BLaER1 (cell line): ENCODE measurements at regions not wholly inside any gene's neighbourhood (a gene's known extent, or its start where the extent isn't known, plus 50 kb on each side); places are given as distances from the start of the nearest gene placed in this dataset.

ENCODE experiments used
- H3K27ac ChIP-seq: shearing (Covaris generic); formaldehyde crosslinking; 2 replicates; pipeline ENCODE4 v1.8.1; 2022
- H3K27me3 ChIP-seq: shearing (Covaris generic); formaldehyde crosslinking; 2 replicates; pipeline ENCODE4 v1.8.1; 2022
- H3K36me3 ChIP-seq: shearing (Covaris generic); formaldehyde crosslinking; 2 replicates; pipeline ENCODE4 v1.8.1; 2022
- H3K4me1 ChIP-seq: shearing (Covaris generic); formaldehyde crosslinking; 2 replicates; pipeline ENCODE4 v1.8.1; 2022
- H3K4me2 ChIP-seq: shearing (Covaris generic); formaldehyde crosslinking; 2 replicates; pipeline ENCODE4 v1.8.1; 2022
- H3K4me3 ChIP-seq: shearing (Covaris generic); formaldehyde crosslinking; 2 replicates; pipeline ENCODE4 v1.8.1; 2022
- H3K9ac ChIP-seq: shearing (Covaris generic); formaldehyde crosslinking; 2 replicates; pipeline ENCODE4 v1.8.1; 2022
- H3K9me3 ChIP-seq: shearing (Covaris generic); formaldehyde crosslinking; 2 replicates; pipeline ENCODE4 v1.8.1; 2022
- H4K20me1 ChIP-seq: shearing (Covaris generic); formaldehyde crosslinking; 2 replicates; pipeline ENCODE4 v1.8.1; 2022
- Cebpa-rat ChIP-seq: shearing (Covaris generic); IDR thresholded peaks from 2 replicates; pipeline ENCODE4 v1.8.1; 2022

DNA sequence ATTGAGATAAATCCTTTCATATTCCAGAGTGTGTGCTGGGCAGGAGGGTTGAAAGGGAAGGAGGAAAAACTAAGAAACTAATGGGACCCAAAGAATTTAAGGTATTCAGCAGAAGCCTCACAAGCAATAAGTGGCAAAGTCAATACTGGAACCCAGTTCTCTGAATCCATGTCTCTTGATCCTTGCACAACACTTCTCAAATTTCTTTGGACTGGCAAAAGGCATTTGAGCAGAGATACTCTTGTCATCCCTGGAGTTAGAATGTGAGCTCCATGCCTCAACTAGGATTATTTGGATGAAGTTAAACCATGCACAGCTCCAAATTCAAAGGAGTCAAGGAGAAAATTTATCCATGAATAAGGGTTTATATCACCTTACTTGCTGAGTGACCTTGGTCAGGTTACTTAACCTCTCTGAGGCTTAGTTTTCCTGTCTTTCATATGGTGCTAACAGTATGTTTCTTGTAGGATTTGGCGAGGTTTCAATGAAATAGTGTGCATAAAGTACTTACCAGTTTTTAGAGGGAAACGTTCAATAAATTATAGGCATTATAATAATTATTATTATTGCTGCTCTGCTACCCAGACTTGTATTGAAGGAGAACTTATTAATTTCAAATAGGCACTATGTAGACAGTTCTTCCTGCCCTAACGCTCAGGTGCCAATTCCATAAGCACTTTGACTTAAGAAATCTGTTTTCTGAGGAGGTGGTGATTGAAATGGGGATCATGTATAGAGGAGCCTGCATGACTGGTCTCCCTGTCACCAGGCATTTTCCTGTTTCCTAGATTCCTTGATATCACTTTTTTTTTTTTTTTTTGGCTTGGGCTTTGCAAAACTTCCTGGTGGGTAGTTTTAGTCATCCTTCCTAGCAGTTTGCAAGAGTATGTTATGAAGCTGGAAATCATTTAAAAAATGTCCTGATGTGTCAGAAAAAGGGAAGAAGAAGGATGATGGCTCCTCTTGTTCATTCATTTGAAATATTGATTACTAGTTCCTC lies 125.0 kb upstream of the JUN start:
- Histone ChIP-seq H3K36me3 (no peaks in the 10 kb centered on the region), H3K9me3 (no peaks in the 10 kb centered on the region), H3K4me3 (no peak overlapping the region), H3K4me1 (peaks cover 11% of the 10 kb centered on the region), H3K4me2 (no peak overlapping the region), H3K27ac (no peak overlapping the region), H4K20me1 (no peaks in the 10 kb centered on the region), H3K9ac (no peak overlapping the region), H3K27me3 (no peaks in the 10 kb centered on the region)
- no peak for TF ChIP-seq Cebpa-rat

DNA sequence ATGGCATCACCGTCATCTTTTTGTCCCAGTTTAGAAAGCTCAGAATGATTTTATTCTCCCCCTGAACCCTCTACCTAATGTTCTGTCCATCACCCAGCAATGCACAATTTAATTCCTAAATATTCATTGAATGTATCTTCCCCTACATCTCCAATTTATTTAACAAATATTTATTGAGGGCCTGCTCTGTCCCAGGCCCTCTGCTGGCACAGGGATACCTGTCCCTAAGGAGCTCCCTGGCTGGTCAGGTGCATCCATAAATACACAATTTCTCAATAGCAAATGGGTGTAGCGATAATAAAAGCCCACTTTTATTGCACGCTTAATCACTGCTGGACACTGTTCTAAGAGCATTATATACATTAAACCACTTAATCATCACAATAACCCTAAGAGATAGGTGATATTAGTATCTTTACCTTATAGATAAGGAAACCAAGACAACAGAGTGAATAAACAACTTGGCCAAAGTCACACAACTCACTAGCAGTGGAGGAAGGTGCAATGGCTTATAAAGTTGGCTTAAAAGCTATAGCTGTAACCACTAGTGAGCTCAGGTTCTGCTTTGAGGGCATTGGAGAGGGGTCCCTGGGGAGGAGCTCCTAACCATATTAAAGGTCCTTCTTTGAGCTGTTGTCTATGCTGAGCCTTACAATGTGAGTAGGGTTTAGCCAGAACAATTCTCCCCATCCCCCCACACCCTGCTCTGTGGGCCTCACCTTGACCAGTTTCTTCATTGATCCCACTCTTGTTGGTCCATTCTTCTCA lies 126.3 kb upstream of the JUN start:
- Histone ChIP-seq H3K27ac (no peak overlapping the region), H3K4me3 (no peak overlapping the region), H3K4me2 (0 out of 2 replicates have a peak overlapping the region, but pooled peaks have one; percentile 21), H3K36me3 (no peaks in the 10 kb centered on the region), H4K20me1 (no peaks in the 10 kb centered on the region), H3K9ac (no peak overlapping the region), H3K9me3 (peaks cover 3% of the 10 kb centered on the region), H3K27me3 (no peaks in the 10 kb centered on the region), H3K4me1 (peaks cover 7% of the 10 kb centered on the region)
- no peak for TF ChIP-seq Cebpa-rat

DNA sequence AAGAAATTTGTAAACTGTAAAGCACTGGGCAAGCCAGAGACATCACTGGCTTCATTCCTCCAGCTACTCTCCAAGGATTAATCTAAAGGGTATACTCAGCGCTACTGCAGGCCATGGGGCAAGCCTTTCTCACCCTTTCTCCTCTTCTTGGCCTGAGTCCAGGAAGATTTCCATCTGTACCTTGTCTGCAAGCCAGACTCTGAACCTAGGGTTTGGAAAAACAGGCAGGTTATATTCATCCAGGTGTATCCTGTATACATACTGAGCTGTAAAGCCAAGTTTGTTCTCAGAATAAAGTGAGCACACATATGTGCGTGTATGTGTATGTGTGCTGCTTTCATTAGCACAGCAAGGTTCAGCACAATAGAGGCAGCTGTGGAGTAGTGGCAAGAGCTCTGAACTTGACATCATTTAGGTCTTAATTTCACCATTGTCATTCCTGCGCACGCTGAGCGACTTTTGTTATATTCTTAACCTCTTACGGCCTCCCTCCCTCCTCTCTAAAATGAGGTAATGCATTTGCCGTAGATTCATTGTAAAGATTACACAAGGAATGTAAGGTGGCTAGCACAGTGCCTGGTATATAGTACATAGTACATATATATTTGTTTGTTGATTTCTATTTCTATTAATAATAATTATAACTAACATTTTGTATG lies 128.1 kb upstream of the JUN start:
- Histone ChIP-seq H3K9me3 (peaks cover 10% of the 10 kb centered on the region), H3K4me1 (peaks cover 7% of the 10 kb centered on the region), H4K20me1 (no peaks in the 10 kb centered on the region), H3K27ac (no peak overlapping the region), H3K4me2 (no peak overlapping the region), H3K36me3 (no peaks in the 10 kb centered on the region), H3K4me3 (no peak overlapping the region), H3K9ac (no peak overlapping the region), H3K27me3 (no peaks in the 10 kb centered on the region)
- no peak for TF ChIP-seq Cebpa-rat

DNA sequence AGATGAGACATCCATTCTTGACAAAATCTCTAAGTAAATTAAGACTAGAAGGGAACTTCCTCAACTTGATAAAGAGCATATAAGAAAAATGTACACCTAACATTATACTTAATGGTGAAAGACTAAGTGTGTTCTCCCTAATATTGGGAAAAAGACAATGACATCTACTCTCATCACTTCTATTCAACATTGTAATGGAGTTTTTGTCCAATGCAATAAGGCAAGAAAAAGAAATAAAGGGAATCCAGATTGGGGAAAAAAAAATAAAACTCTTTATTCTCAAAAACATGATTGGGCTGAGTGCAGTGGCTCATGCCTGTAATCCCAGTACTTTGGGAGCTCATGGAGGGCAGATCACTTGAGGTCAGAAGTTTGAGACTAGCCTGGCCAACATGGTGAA lies 131.1 kb upstream of the JUN start:
- no peak overlapping the region for H3K4me3 ChIP-seq
- no peak for TF ChIP-seq Cebpa-rat
- H3K4me2 ChIP-seq = no peak overlapping the region
- no peaks in the 10 kb centered on the region for H3K36me3 ChIP-seq
- H4K20me1 ChIP-seq = no peaks in the 10 kb centered on the region
- H3K4me1 ChIP-seq = peaks cover 7% of the 10 kb centered on the region
- no peak overlapping the region for H3K9ac ChIP-seq
- no peaks in the 10 kb centered on the region for H3K27me3 ChIP-seq
- H3K27ac ChIP-seq = no peak overlapping the region
- peaks cover 10% of the 10 kb centered on the region for H3K9me3 ChIP-seq

DNA sequence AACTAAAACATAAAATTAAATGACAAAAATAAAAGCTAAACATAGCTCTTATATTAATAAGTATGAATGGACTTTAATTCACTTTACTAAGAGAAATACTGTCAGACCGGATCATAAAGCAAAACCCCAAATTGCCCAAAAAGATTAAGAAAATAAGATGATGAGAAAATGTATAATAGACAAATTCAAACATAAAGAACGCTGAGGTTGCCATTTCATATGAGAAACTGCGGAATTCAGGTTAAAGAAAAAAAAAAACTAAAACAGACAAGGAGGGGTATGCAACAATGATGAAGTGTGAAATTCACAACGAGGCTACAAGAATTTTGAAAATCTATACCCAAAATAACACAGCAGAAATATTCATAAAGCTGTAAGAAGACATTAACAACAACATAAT lies 133.6 kb upstream of the JUN start:
- Histone ChIP-seq H3K27ac (no peak overlapping the region), H3K36me3 (no peaks in the 10 kb centered on the region), H3K4me2 (no peak overlapping the region), H3K27me3 (no peaks in the 10 kb centered on the region), H3K9me3 (peaks cover 10% of the 10 kb centered on the region), H3K4me3 (no peak overlapping the region), H4K20me1 (no peaks in the 10 kb centered on the region), H3K9ac (no peak overlapping the region), H3K4me1 (no peaks in the 10 kb centered on the region)
- TF ChIP-seq Cebpa-rat = no peak

DNA sequence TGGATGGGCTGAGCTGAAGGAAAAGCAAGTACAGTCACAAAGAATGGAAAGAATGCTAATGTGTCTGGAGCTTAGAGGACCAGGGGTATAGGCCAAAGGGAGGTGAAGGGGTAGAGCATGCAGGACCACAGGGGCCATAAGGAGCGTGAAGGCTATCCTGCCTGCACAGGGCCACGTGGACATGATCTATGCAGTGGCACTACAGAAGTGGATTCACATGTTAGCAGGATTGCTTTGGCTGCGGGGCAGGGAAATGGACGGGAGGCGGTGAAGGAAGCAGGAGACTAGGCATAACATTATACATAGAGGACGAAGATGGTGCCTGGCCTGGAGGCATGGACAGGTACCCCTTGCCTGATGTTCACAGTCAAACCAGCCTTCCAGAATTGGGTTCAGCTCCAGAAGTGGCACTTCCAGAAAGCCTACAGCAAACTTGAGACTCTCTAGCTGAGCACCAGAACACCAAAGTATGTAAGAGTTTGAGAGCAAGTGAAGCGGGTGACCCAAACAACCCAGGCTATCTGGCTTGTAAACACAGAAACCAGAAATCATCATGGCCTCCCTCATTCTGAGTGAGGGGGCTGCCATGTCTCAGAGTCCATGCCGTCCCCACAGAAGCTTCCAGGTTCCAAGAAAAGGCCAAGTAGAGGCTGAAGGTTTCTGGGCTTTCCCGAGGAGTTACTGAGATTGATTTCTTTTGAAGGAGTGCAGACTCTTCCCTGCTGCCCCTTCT lies 135.5 kb upstream of the JUN start:
- no peak overlapping the region for H3K4me3 ChIP-seq
- peaks cover 10% of the 10 kb centered on the region for H3K9me3 ChIP-seq
- no peak overlapping the region for H3K27ac ChIP-seq
- TF ChIP-seq Cebpa-rat = no peak
- no peaks in the 10 kb centered on the region for H3K36me3 ChIP-seq
- H3K4me2 ChIP-seq = no peak overlapping the region
- H3K9ac ChIP-seq = no peak overlapping the region
- no peaks in the 10 kb centered on the region for H3K27me3 ChIP-seq
- no peaks in the 10 kb centered on the region for H4K20me1 ChIP-seq
- H3K4me1 ChIP-seq = no peaks in the 10 kb centered on the region

DNA sequence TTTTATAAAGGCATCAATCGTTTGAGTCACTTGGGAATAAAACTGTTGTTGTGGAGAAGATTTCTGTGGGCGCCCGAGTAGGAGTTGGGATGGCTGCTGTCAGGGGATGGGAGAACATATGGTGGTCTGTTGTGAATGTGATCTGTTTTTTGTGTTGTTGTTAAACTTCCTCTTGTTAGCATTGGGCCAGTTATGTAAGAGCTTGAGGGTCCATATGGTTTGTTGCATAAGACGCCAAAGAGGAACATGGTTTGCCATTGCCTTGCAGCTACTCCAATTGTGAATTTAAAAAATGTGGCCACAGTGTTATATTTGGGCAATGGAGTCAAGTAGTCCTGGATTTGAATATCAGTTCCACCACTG lies 136.1 kb upstream of the JUN start:
- Histone ChIP-seq H3K27me3 (no peaks in the 10 kb centered on the region), H3K4me1 (no peaks in the 10 kb centered on the region), H3K4me3 (no peak overlapping the region), H3K27ac (no peak overlapping the region), H3K4me2 (no peak overlapping the region), H4K20me1 (no peaks in the 10 kb centered on the region), H3K9me3 (peaks cover 8% of the 10 kb centered on the region), H3K36me3 (no peaks in the 10 kb centered on the region), H3K9ac (no peak overlapping the region)
- TF ChIP-seq Cebpa-rat = no peak

DNA sequence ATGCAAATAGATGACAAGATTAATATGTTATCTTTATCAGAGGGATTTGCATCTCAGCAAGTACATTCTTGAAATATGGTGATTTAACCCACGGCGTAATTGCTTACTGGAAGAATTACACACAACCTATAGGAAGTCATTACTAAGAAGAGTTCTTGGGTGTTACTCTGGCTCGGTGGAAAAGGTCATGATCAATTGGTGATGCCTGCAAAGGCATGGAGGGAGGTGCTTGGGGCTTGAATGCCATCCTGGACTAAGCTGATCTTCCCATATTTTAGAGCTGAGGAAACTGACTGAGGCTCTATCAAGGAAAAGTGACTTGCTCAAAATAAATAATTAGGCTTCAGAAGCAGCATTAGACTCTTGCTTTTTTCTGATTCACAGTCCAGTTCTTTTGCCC lies 137.5 kb upstream of the JUN start:
- H4K20me1 ChIP-seq = no peaks in the 10 kb centered on the region
- no peak for TF ChIP-seq Cebpa-rat
- no peaks in the 10 kb centered on the region for H3K27me3 ChIP-seq
- no peaks in the 10 kb centered on the region for H3K4me1 ChIP-seq
- H3K36me3 ChIP-seq = no peaks in the 10 kb centered on the region
- H3K9me3 ChIP-seq = no peaks in the 10 kb centered on the region
- no peak overlapping the region for H3K4me2 ChIP-seq
- no peak overlapping the region for H3K27ac ChIP-seq
- H3K4me3 ChIP-seq = no peak overlapping the region
- H3K9ac ChIP-seq = no peak overlapping the region

DNA sequence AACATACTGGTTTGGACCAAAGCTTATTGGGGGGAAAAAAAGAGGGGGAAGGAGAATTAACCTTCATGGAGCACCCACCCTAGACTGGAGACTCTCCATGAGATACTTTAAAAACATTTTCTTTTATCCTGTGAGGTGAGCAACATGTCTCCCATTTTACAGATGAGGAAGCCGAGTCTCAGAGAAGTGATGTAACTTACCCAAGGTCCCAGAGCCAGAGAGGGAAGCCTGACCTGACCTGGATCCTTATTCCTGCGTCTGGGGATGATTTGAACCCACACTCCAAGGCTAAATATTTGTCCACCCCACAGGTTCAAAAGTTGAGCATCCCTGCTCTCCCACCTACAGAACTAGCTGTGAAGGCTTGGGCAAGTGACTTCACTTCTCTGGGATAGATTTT lies 137.9 kb upstream of the JUN start:
- no peak overlapping the region for H3K9ac ChIP-seq
- H3K27ac ChIP-seq = no peak overlapping the region
- TF ChIP-seq Cebpa-rat = no peak
- H3K9me3 ChIP-seq = no peaks in the 10 kb centered on the region
- H3K36me3 ChIP-seq = no peaks in the 10 kb centered on the region
- H4K20me1 ChIP-seq = no peaks in the 10 kb centered on the region
- H3K27me3 ChIP-seq = no peaks in the 10 kb centered on the region
- H3K4me3 ChIP-seq = no peak overlapping the region
- H3K4me1 ChIP-seq = no peaks in the 10 kb centered on the region
- H3K4me2 ChIP-seq = no peak overlapping the region
